ENCODE measurements at regions not wholly inside any gene's neighbourhood (a gene's known extent, or its start where the extent isn't known, plus 50 kb on each side); places are given as distances from the start of the nearest gene placed in this dataset.

DNA sequence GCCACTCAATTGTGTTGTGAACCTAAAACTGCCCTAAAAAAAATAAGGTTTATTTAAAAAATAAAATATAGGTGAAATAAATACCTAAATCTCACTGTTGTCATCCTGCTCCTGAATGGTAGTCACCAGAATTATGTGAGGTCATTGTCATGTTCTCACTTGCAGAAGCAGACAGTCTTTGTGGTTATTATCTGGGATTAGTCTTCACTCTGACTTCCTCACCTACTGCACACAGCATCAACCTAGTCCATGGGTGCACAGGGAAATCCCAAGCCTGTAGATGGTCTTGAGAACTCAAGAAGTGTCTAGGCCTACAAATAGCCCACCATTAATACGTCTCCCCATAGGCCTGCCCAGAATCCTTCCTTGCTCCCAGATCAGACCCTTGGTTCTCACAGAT is 97.0 kb downstream of the FOXF2 start:
- WGBS, 2 donors: 79 to 88% methylated on average over 1 of the region's 1 CpG
- DNase-seq (no peak), ATAC-seq (ENCODE audit: low FRiP score in 2 of 2) (no peak)
- TF ChIP-seq POLR2AphosphoS5 (IDR thresholded peaks at IDR 0.05): no peak
- no peak for TF ChIP-seq CTCF (IDR thresholded peaks at IDR 0.05)
- TF ChIP-seq EP300 (IDR thresholded peaks at IDR 0.05): no peak
- TF ChIP-seq POLR2A (IDR thresholded peaks at IDR 0.05): no peak
- Histone ChIP-seq H3K36me3 (no peaks in the 10 kb centered on the region), H3K4me3 (no peak overlapping the region), H3K4me1 (no peaks in the 10 kb centered on the region), H3K27ac (no peak overlapping the region), H3K27me3 (no peaks in the 10 kb centered on the region), H3K9me3 (no peaks in the 10 kb centered on the region)

GRCh38 chr6:1487239-1487638 is 97.9 kb downstream of the FOXF2 start:
- ATAC-seq (ENCODE audit: low FRiP score in 2 of 2) (no peak), DNase-seq (no peak)
- no peak overlapping the region for H3K4me3 ChIP-seq
- H3K4me1 ChIP-seq: no peaks in the 10 kb centered on the region
- no peak for TF ChIP-seq CTCF (IDR thresholded peaks at IDR 0.05)
- TF ChIP-seq EP300 (IDR thresholded peaks at IDR 0.05): no peak
- TF ChIP-seq POLR2A (IDR thresholded peaks at IDR 0.05): no peak
- TF ChIP-seq POLR2AphosphoS5 (IDR thresholded peaks at IDR 0.05): no peak
- 79 to 83% methylated on average over 4 of the region's 4 CpGs for WGBS, 2 donors
- H3K36me3 ChIP-seq: no peaks in the 10 kb centered on the region
- H3K9me3 ChIP-seq: no peaks in the 10 kb centered on the region
- no peak overlapping the region for H3K27ac ChIP-seq
- H3K27me3 ChIP-seq: no peaks in the 10 kb centered on the region

- peaks cover 0 to 6% (median 0%) of the 10 kb centered on the region in 4 donors for H3K9me3 ChIP-seq
- no peaks in the 10 kb centered on the region for H3K36me3 ChIP-seq
- DNase-seq: no peak
- H3K27ac ChIP-seq: no peak overlapping the region
- no peaks in the 10 kb centered on the region for H3K27me3 ChIP-seq
- WGBS, 2 donors: 95 to 98% methylated on average over 11 of the region's 11 CpGs
- ATAC-seq (ENCODE audit: low FRiP score in 2 of 2): no peak
- TF ChIP-seq POLR2AphosphoS5 (IDR thresholded peaks at IDR 0.05) (no peak), CTCF (IDR thresholded peaks at IDR 0.05) (no peak), POLR2A (IDR thresholded peaks at IDR 0.05) (no peak), EP300 (IDR thresholded peaks at IDR 0.05) (no peak)
- H3K4me3 ChIP-seq: no peak overlapping the region
- no peaks in the 10 kb centered on the region for H3K4me1 ChIP-seq
Observed at GRCh38 chr6:1491025-1491424, 101.6 kb downstream of the FOXF2 start.

DNA sequence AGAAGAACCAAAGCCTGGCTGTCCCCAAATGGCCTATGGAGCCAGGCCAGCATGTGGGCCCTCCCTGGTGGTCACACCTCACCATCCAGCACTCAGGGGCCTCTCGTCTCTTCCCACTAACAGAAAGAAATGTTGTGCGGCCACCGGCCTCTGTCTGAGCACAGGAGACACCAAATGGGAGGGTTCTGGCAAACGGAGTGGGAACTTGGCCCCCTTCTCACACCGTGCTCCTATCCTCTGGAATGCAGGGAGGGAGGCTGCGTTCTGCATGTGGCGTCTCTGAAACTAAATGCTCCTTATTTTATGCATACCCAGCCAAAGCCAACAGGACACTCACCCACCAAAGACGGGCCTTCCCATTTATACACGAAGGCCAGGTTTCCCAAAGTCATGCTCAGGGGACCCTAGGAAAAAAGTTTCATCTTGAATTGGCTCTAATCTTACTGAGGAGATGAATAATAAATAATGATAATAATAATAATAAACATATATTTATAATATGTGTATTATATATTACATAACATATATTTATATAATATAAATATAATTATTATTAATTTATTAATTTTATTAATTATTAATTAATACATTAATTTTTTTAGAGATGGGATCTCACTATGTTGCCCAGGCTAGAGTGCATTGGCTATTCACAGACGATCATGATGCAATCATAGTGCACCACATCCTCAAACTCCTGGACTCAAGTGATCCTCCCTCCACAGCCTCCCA is 102.4 kb downstream of the FOXF2 start:
- H3K9me3 ChIP-seq: peaks cover 0 to 12% (median 0%) of the 10 kb centered on the region in 4 donors
- no peaks in the 10 kb centered on the region for H3K36me3 ChIP-seq
- TF ChIP-seq POLR2A (IDR thresholded peaks at IDR 0.05) (no peak), CTCF (IDR thresholded peaks at IDR 0.05) (no peak), POLR2AphosphoS5 (IDR thresholded peaks at IDR 0.05) (no peak), EP300 (IDR thresholded peaks at IDR 0.05) (no peak)
- H3K27me3 ChIP-seq: no peaks in the 10 kb centered on the region
- no peak for ATAC-seq (ENCODE audit: low FRiP score in 2 of 2)
- DNase-seq: no peak
- WGBS, 2 donors: 75 to 84% methylated on average over 10 of the region's 10 CpGs
- H3K4me1 ChIP-seq: no peaks in the 10 kb centered on the region
- H3K27ac ChIP-seq: no peak overlapping the region
- H3K4me3 ChIP-seq: no peak overlapping the region

GRCh38 chr6:1494671-1495070 is 105.3 kb downstream of the FOXF2 start:
- Histone ChIP-seq H3K27me3 (no peaks in the 10 kb centered on the region), H3K27ac (no peak overlapping the region), H3K4me1 (no peaks in the 10 kb centered on the region), H3K36me3 (no peaks in the 10 kb centered on the region), H3K9me3 (peaks cover 0 to 12% (median 0%) of the 10 kb centered on the region in 4 donors), H3K4me3 (no peak overlapping the region)
- 86 to 92% methylated on average over 9 of the region's 9 CpGs for WGBS, 2 donors
- ATAC-seq (ENCODE audit: low FRiP score in 2 of 2): no peak
- TF ChIP-seq POLR2AphosphoS5 (IDR thresholded peaks at IDR 0.05) (no peak), POLR2A (IDR thresholded peaks at IDR 0.05) (no peak), CTCF (IDR thresholded peaks at IDR 0.05) (no peak), EP300 (IDR thresholded peaks at IDR 0.05) (no peak)
- no peak for DNase-seq

Data from upper lobe of left lung (tissue), 6 donors.